Activated CD8-positive, alpha-beta memory T cell treated with anti-CD3 and anti-CD28 coated beads for 24 hours (primary cell): ENCODE measurements at regions not wholly inside any gene's neighbourhood (a gene's known extent, or its start where the extent isn't known, plus 50 kb on each side); places are given as distances from the start of the nearest gene placed in this dataset.

Source experiments
- DNase-seq: peaks from one replicate; pipeline ENCODE4 v3.0.0-alpha.2; 2020

DNA sequence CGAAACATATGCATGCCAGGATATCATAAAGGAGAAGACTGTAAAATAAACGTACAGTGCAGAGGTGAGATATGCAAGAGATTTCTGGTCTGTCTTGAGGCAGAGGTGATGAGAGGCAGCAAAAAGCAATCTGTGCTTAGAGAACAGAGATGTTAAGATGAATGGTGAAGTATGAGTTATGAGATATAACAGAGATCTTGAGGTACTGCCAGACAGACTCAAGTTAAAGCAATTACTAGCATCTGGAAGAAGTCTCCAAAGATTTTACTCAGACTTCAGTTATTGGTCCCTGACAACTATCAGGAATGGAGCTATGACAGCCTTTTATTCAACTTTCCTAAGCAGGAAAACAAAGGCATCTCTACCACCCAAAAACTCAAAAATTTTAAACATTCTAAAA lies 122.8 kb upstream of the DST start:
- no peak for DNase-seq

DNA sequence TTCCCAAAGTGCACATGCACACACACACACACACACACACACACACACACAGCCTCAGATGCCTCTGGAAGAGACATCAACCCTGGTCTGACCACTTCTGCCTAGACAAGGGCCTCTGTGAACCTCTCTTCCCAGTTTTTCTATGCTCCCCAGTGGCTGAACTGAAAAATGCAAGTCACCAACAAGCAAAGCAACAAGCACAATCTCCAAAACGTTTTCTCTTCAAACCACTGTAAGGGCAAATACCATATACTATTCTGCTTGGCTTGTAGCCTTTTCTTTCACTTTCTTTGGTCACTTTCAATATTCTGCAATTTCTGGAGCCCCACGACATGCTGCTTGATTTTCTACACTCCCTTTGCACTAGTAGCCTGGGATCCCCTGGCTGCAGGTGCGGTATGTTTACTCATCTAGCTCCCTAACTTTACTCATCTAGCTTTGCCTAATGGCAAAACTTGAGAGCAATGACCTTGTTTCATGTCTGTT lies 121.4 kb upstream of the DST start:
- no peak for DNase-seq

DNA sequence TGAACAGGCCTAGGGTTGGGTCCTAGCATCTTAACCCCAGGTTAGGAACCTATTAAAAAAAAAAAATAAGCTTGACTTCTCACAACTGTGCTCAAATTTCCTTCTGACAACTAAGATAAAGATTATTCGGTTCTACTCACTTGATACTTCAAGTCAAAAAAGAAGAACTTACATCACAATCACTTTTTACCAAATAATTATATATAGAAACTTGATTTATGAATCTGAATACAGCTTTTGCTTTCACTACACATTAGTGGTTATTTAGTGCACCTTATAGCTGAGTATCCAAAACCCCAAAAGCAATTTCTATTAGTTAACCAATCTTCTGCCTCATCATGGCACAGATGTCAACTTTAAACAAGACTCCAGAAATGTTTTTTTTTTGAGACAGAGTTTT lies 119.0 kb upstream of the DST start:
- no peak for DNase-seq

DNA sequence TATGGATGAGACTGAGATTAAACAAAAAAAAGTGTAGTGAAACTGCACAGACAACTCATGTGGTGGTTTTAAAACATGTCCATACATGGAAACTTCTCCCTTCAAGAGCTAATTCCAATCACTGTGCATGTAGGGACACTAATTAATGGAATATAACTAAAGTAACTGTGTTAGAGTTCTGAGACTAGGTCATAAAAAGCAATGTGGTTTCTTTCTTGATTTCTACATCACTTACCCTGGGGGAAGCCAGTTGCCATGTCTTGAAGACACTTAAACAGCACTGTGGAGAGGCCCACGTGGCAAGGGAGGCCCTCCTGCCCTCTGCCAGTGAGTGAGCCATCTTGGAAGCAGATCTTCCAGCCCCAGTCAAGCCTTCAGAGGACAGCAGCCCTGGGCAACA lies 118.2 kb upstream of the DST start:
- DNase-seq: no peak

DNA sequence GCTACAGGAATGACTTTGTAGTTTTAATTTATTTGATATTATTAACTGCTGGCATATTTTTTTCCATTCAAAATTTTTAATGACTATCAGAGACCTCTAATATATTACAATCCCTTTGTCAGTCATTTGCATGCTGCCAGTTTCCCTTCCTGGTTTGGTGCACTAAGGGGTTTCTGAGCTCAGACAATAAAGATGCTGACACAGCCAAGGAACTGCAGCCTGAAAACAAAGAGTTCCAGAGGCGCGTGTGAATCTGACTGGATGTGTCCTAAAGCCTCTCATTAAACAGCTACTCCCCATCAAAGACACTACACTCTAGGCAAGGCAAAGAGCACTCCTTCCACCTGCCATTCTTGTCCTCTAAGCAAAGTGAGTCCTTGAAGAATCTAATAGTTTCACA lies 116.8 kb upstream of the DST start:
- DNase-seq: no peak

DNA sequence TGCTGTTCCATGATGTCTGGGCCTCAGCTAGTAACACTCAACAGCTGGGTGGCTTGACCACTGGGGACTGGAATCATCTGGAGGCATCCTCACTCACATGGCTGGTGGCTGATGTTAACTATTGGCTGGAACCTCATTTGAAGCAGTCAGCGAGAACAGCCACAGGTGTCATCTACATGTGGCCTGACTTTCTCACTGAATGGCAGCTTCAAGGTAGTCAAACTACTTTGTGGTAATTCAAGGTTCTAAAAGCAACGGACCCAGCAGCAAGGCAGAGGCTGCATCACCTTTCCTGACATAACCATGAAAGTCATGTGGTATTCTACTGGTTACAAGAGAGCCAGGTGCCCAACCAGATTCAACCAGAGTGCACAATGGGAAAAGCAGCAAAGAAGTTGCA lies 115.9 kb upstream of the DST start:
- DNase-seq: no peak

DNA sequence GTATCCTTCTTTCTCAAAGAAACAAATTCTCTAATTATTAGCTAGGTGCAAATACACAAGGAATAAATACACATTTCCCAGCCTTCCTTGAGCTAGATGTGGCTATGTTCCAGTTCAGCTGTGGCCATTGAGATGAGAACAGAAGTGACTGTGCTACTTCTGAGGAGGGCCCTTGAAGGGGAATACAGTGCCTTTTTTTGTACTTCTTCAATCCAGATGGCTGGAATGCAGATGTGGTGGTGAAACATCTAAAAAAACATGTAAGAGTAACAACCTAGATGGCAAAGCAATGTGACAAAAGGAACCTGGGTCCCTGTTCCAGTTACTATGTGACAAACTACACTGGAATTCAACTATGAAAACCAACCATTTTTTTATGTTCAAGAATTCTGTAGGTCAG lies 115.4 kb upstream of the DST start:
- no peak for DNase-seq

DNA sequence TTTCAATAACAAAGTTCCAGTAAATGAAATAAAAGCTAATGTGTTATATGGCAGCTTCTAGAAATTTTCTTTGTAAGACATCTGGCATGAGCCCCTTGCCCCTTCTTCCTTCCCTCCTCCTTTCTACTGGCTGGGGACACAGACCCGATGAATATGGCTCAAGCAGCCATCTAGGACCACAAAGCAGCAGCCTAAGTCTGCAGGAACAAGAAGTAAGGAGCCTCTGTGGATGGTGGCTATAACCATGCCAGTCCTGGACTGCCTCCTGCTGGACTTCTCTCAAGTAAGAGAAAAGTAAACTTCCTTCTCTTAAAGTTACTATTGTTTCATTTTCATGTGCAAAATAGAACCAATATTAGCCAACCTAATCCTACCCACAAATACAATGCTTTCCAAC lies 114.9 kb upstream of the DST start:
- no peak for DNase-seq

DNA sequence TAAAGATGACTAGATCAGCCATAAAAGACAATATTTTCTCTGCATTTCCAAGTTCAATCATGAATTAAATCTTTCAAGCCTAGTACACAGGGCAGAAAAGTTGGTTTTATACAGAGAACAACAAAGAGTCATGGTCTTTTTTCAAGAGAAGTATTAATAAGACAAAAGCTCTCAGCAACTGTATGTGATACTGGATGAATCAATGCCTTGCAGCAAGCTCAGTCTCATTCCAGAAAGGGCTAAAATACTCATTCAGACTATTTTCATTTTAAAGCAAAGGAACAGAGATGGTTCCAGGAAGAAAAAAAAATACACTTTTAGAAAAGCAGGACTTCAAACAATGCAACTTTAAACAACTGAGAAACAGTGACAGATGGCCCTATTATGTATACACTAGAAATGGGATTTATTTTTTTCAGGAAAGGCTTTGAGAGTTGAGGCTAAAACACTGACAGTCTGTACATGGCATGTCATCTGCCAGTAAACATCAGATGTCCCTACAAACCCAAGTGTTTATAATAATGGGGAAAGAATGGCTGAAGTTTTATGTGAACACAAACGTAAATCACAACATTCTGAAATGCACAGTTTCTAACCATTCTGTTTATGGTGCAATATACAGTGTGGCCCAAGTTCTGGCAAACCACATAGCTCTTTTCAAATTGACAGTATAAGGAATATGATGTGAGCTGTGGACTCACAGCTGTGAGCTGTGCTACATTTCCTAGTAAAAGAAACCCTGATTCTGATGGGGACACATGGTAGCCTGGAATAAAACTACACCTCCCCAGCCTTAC lies 114.3 kb upstream of the DST start:
- DNase-seq: no peak

DNA sequence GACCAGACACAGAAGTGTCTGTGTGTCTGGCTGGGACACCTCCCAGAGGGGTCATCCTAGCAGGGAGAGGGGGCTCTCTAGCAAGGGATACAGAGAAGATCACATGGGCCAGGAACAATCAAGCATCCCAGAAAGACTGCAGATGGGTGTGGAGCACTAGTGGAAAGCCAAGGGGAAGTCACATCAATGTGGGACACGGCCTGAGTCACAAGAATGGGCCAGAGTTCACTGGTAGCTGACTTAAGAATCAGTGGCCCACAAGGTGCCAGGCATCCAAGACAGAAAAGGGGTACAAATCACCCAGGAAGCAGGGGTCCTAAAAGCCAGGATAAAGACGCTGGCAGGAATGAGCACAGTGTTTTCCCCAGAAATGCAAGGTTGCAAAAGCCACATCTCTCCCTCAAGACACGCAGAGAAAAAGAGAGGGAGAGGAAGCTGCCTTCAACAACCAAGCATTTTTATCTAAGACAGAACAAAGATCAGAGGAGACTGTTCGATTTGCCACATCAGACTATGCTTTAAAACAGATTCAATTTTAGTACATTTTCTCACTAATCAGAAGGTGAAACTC lies 113.6 kb upstream of the DST start:
- no peak for DNase-seq

DNA sequence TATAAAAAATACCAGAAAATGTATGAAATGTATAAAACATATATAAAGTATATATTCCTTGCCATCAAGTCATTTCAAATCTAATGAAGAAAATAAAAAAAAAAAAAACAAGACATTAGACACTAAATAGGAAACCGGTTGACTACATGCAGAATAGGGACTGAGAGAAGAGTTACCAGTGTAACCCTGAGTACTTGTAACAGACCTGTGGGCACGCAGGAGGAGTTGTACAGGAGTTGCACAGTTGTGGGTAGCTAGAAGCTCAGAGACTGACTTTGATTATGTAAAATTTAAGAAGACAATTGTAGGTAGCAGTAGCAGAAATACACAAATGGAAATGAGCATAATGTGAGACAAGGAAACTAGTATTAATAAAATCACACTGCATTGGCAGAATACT lies 112.4 kb upstream of the DST start:
- no peak for DNase-seq

DNA sequence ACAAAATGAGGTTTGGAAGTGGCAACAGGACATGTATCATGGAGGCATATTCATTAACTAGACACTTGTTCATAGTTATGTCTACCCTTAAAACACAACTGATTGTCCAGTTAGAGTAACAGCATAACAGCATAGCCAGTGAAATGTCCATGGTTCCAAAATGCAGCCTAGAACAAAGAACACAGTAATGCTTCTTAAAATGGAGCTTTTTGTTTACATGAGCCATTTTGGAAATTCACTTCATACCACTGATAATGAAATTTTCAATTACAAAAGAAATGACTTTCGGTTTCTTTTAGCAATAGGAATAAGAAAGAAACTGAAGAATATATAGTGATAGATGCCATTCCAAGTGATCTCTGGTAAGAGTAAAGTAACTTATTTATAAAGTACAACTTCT lies 111.1 kb upstream of the DST start:
- no peak for DNase-seq

DNA sequence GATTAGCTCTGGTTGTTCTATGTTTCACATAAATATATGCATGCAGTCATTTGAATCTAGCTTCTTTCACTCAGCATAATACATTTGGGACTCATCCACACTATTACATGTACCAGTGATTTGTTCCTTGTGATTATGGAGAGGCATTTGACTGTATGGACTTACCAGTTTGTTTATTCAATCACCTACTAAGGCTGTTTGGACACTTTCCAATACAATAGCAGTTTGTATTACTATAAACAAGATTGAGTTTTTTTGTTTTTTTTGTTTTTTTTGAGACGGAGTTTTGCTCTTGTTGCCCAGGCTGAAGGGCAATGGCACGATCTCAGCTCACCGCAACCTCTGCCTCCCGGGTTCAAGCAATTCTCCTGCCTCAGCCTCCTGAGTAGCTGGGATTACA lies 109.8 kb upstream of the DST start:
- DNase-seq: no peak

DNA sequence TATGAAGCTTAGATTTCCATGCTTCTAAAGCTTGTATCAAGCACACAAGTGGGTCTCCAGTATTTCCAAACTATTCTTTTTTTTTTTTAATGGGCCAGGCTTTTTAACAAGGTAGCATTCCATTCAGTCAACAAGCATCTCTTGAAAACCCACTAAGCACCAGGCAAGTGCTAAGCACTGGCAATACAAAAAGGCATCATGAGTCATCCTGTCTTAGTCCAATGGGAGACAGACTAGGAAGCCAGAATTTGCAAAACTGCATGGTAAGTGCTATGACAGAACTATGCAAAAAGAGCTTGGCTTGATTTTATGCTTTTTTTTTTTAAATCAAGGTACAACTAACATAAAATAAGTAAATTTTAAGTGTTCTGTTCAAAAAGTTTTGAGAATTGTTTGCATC lies 109.3 kb upstream of the DST start:
- no peak for DNase-seq

DNA sequence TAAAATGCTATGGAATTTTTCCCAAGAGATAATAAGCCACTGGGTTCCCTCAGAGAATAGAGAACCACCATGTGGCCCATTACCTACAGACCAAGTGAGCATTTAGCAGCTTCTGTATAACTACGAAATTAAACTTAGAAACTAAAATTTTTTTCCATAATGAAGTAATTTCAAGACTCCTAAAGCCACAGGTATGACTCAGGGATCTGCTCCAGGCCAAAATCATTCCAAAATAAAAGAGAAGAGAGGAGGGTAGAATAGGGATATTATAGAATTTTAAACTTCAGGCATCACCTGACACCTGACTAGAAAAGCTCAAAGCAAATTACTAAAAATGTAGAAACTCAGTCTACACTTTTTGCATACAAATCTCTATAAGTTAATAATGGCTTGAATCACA lies 108.9 kb upstream of the DST start:
- no peak for DNase-seq

DNA sequence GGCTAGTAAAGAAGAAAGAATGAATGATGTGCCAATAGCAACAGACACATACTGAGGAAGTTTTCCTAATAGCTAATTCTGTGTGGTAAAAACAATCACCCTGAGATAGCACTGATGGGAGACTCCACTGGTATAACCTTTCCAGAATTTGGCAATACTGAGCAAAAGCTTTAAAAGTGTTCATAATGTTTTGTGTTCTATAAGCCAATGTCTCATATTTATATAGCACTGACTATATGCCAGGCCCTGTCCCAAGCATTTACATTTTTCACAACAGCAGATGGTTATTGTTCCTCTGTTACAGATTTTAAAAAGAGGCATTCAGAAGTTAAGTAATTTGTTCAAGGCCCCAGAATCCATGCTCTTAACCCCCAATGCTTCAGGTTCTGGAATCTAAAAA lies 108.0 kb upstream of the DST start:
- no peak for DNase-seq

DNA sequence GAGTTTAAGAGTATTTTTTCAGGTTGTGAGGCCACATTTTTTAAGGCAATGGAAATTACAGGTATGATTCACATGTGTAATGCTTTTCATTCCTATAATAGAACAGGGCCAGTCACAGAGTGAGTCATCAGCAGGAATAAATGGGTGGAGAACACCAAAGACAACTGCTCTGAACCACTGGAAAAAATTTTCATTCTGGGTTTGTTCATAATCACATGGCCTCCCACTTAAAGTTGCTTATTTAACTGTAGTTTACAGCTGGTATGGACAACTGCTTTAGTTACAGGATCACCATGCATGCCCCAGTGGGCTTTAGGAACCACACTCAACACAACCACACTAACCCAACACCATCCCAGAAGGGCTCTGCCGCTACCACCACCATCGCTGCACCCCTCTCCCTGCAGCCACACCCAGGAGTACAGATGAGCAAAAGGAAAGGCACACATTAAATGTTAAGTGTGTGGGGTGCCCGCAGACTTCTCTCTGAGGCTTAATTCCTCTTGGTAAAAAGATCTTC lies 107.0 kb upstream of the DST start:
- no peak for DNase-seq

DNA sequence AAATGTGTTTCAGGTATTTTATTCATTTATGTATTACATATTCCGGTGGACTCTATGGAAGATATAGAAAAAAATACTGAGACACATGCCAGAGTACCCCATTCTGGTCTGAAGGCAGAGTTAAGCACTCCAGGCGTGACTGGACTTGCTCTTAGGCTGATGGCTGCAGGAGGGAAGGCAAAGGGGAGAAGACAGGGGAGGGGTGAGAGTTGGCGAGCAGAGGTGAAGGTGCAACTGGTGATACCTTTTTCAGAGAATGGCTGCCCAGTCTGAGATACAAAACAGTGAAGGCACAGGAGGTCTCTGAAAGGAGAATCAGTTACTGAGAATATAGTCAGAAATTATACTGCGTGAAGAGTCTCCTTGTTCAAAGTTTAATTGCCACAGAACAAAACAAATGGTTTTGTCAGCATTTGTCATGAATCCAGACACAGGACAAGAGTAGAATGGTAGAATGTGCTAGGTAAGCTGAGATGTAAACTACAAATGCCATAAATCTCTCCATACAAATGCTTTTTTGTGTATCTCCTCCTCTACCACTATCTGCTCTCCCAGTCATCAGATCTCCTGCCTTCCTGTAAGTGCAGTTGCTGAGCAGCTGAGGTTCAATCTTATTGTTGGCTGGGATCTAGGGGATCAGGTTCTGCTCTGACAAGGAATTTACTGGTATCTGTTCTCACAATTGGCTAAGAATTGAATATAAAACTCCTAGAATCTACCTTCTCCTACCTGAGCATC lies 104.2 kb upstream of the DST start:
- no peak for DNase-seq

DNA sequence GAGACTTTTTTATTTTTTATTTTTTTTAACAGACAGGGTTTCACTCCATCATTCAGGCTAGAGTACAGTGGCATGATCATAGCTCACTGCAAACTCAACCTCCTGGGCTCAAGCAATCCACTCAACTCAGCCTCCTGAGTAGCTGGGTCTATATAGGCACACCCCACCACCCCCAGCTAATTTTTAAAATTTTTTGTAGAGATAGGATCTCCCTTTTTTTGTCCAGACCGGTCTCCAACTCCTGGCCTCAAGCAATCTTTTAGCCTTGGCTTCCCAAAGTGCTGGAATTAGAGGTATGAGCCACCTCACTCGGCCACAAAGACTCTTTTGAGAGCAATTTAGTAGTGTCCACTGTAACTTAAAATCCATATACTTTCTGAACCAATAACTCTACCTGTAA lies 103.3 kb upstream of the DST start:
- DNase-seq: no peak

DNA sequence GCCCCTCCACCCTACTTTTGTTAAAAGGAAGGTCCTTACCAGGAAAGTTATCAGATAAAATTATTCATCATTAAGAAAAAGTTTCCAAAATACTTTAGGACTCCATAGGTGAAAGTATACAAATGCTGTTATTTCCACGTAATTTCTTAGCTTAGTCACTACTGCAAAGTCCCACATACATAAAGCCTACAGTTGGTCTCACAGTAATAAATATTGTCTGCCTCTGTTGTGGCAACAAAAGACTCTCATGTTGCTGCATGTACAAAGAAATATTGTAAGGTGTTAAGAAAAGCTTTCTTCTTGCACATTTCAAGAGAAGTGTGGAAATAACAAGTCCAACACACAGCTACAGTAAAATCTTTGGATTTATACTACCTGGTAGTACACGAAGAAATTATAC lies 102.4 kb upstream of the DST start:
- no peak for DNase-seq

DNA sequence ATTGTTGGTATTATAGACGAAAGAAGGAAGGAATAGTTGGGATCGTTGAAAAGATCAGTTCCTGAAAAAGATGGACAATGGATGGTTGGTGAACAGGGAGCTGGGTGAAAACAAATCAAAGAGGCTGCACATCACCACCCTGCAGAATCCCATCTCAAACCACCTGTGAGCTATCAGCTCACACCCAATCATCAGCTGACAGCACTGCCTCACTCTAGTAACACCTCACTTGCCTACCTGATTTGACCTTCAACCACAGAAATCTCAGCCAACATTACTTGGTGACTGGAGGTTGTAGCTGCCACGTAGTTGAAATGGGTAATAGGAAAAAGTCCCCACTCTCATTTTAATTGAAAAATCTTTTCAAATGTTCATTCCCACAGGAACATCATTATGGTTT lies 101.8 kb upstream of the DST start:
- DNase-seq: no peak

DNA sequence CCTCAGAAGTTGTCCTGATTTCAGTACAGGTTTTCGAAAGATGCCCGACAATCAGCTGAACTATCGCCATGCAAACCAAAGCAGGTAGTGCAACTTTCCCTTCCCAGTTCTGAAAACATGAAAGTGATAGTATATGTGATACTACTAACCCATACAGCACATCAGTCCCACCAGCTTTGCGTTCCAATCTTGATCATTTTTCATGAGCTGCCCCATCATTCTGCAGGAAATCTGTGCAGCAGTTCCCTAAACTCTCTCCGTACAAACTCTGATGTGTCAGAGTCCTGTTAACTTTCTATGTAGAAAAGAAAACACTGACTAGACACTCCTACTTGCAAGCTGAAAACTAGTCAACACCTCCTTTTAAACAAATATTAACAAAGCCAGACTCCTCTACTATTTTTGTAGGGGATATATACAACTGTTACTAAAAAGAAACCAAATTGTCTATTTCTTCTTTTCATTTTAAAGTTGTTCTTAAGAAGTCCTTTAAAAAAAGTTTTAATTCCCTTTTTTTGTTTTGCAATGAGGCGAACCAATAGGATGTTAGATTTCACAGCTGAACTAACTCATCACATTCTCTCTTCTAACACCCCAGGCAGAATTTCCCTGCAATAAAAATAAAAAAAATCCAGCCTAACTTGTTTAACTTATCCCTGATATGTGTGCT lies 99.6 kb upstream of the DST start:
- DNase-seq: no peak

DNA sequence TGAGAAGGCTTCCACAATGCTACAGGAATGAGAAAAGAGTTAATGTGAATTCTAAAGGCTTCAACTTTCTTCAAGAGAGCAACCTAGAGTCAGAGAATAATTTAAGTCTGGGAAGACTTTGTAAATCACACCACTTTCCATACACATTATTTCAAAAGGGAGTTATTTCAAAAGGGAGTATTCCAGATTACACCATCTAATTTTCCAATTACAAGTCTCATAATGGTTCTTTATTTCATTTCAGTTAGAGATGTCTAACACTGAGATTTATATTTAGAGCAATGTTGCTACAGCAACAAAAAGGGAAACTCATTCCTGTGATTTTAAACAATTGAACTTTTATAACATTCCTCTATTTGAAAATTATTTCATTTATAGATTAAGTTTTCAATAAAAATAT lies 98.8 kb upstream of the DST start:
- DNase-seq: no peak
